B cell (primary cell): ENCODE measurements at regions not wholly inside any gene's neighbourhood (a gene's known extent, or its start where the extent isn't known, plus 50 kb on each side); places are given as distances from the start of the nearest gene placed in this dataset.

Experiments used
- ATAC-seq: fragments of 200-7000 bp; cut with Tn5 transposase; one replicate; pipeline ENCODE4 v1.10.0; 2021; ENCODE audit warnings: low read depth, mild to moderate bottlenecking, moderate number of reproducible peaks, moderate library complexity
- CTCF ChIA-PET: fragments of 350-600 bp; sonication (Branson Sonifier 250); formaldehyde crosslinking; loops from one replicate; lab custom pipeline; 2021; ENCODE audit warnings: antibody characterized with exemption, inconsistent platforms; lab: Charles Lee
- POLR2A ChIA-PET: fragments of 350-600 bp; sonication (Branson Sonifier 250); formaldehyde crosslinking; loops from one replicate; lab custom pipeline; 2021; ENCODE audit warnings: antibody characterized with exemption; lab: Charles Lee
- DNase-seq: peaks from one replicate; pipeline ENCODE4 v3.0.0; 2013
- H2AFZ ChIP-seq: 2 replicates; pipeline ENCODE4 v1.6.1; 2012; ENCODE audit warnings: mild to moderate bottlenecking, low read depth, low read length; ENCODE audit not compliant: insufficient read depth, poor library complexity, severe bottlenecking
- H3K27ac ChIP-seq, 2 donors: 1 replicate in 1 of 2; 2 replicates in 1 of 2; pipeline ENCODE4 v1.5.1; 2012 to 2013; ENCODE audit warnings: low read length in 2 of 2, mild to moderate bottlenecking in 2 of 2, moderate library complexity in 1 of 2
- H3K27me3 ChIP-seq, 4 experiments: fragments of 200-600 bp in 1 of 4; sonication (generic) in 1 of 4; replicated peaks in 1 of 4; 1 replicate in 2 of 4; 2 replicates in 2 of 4; pipeline versions ENCODE4 v1.6.1 to v1.7.0; 2013 to 2016; ENCODE audit warnings: low read length in 3 of 4, mild to moderate bottlenecking in 2 of 4, mixed read lengths in 1 of 4, moderate library complexity in 1 of 4; ENCODE audit not compliant: insufficient read depth in 4 of 4, control insufficient read depth in 3 of 4; ENCODE audit errors: control extremely low read depth in 1 of 4
- H3K36me3 ChIP-seq, 2 experiments: replicated peaks in 1 of 2; 1 replicate in 1 of 2; 2 replicates in 1 of 2; pipeline versions ENCODE4 v1.6.1 to v1.7.1; 2013; ENCODE audit warnings: low read length in 1 of 2; ENCODE audit not compliant: insufficient read depth in 2 of 2, control insufficient read depth in 1 of 2; ENCODE audit errors: control extremely low read depth in 1 of 2, extremely low read depth in 1 of 2
- H3K4me1 ChIP-seq, 2 donors: fragments of 200-600 bp in 1 of 2; sonication (generic) in 1 of 2; 1 replicate in 1 of 2; 2 replicates in 1 of 2; pipeline versions ENCODE4 v1.5.1 to v1.6.1; 2013 to 2017; ENCODE audit warnings: low read length in 2 of 2; ENCODE audit not compliant: control insufficient read depth in 2 of 2, insufficient read depth in 2 of 2
- H3K4me2 ChIP-seq: replicated peaks from 2 replicates; pipeline ENCODE3; 2012; ENCODE audit warnings: mild to moderate bottlenecking, low read depth, low read length; ENCODE audit not compliant: poor library complexity, severe bottlenecking
- H3K4me3 ChIP-seq, 5 experiments: fragments of 200-600 bp in 1 of 5; sonication (generic) in 1 of 5; 1 replicate in 3 of 5; 2 replicates in 2 of 5; pipeline versions ENCODE4 v1.5.1 to v1.7.0; 2011 to 2016; ENCODE audit warnings: low read length in 4 of 5, mild to moderate bottlenecking in 4 of 5, low read depth in 2 of 5, control low read depth in 1 of 5, moderate library complexity in 1 of 5; ENCODE audit not compliant: insufficient read depth in 1 of 5; ENCODE audit errors: control extremely low read depth in 1 of 5, extremely low read depth in 1 of 5
- H3K79me2 ChIP-seq: fragments of 200-600 bp; sonication (generic); one replicate; pipeline ENCODE4 v1.6.0; 2016; ENCODE audit warnings: low read length; ENCODE audit not compliant: control insufficient read depth, insufficient read depth
- H3K9ac ChIP-seq: fragments of 200-600 bp; sonication (generic); 2 replicates; pipeline ENCODE4 v1.6.1; 2017; ENCODE audit warnings: mild to moderate bottlenecking, low read length, moderate library complexity
- H3K9me3 ChIP-seq, 3 donors: one replicate each; pipeline versions ENCODE4 v1.6.1 to v1.7.1; 2013; ENCODE audit warnings: low read length in 2 of 3; ENCODE audit not compliant: control insufficient read depth in 2 of 3, insufficient read depth in 1 of 3; ENCODE audit errors: control extremely low read depth in 1 of 3
- H4K20me1 ChIP-seq: 2 replicates; pipeline ENCODE4 v1.6.0; 2012; ENCODE audit warnings: mild to moderate bottlenecking, low read length; ENCODE audit not compliant: insufficient read depth, control insufficient read depth, poor library complexity, severe bottlenecking
- H3K27ac Mint-ChIP-seq: one replicate; pipeline ENCODE4 v1.8.0; 2021; ENCODE audit warnings: mixed read lengths
- H3K27me3 Mint-ChIP-seq: one replicate; pipeline ENCODE4 v1.8.0; 2021; ENCODE audit warnings: mixed read lengths
- H3K4me1 Mint-ChIP-seq: one replicate; pipeline ENCODE4 v1.8.0; 2021; ENCODE audit warnings: mixed read lengths
- H3K4me3 Mint-ChIP-seq: one replicate; pipeline ENCODE4 v1.8.0; 2021; ENCODE audit warnings: mixed read lengths
- H3K9me3 Mint-ChIP-seq: one replicate; pipeline ENCODE4 v1.8.0; 2022; ENCODE audit warnings: mixed read lengths; ENCODE audit not compliant: insufficient read depth
- EZH2 ChIP-seq: IDR thresholded peaks from 2 replicates; pipeline ENCODE4 v1.6.1; 2012; ENCODE audit warnings: borderline replicate concordance, low read depth, mild to moderate bottlenecking, moderate library complexity, low read length; ENCODE audit not compliant: insufficient read depth, poor library complexity, severe bottlenecking
- WGBS: methylation state at CpG from one replicate; pipeline ENCODE4 v1.1.5; 2013; ENCODE audit warnings: missing lambda C conversion rate; ENCODE audit not compliant: insufficient coverage; 5-methylcytosine and 5-hydroxymethylcytosine counted together
- intact Hi-C: fragments of 100-400 bp; cut with micrococcal nuclease; formaldehyde crosslinking; loops from one replicate; pipeline ENCODE4 v1.10.0; 2022
- TF ChIP-seq, protein P1 (sequence below): fragments of 200-600 bp; IDR thresholded peaks from one replicate; pipeline ENCODE4 v1.8.0; 2022; ENCODE audit warnings: antibody characterized with exemption, mild to moderate bottlenecking

DNA sequence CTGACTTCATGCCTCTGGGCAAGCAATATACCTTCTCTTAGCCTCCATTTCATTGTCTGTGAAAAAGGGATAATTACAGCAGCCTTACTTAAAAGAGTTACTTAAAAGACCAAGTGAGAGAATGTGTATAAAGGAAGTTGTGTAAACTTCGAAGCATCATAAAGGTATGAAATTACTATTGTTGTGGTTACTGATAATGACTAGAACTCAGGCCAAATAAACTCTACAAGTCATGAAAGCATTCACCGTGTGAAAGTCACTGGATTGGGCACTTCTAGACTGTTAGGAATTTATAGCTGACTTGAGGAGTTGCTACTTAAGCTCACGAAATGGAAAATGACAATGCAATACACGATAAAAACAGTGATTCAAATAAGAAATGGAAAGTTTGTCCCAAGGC lies 67.4 kb upstream of the HAAO start:
- H4K20me1 ChIP-seq = no peaks in the 10 kb centered on the region
- H3K79me2 ChIP-seq = no peaks in the 10 kb centered on the region
- no peaks in the 10 kb centered on the region for H3K4me1 ChIP-seq
- POLR2A ChIA-PET = no interaction called here
- H3K36me3 ChIP-seq = no peaks in the 10 kb centered on the region
- Mint-ChIP-seq H3K9me3 (peaks cover 5% of the 10 kb centered on the region), H3K27me3 (peaks cover 3% of the 10 kb centered on the region), H3K27ac (peak overlapping the region; percentile 22), H3K4me3 (no peak overlapping the region), H3K4me1 (no peaks in the 10 kb centered on the region)
- 51% methylated on average over 3 of the region's 4 CpGs for WGBS
- no peaks in the 10 kb centered on the region for H3K27me3 ChIP-seq
- CTCF ChIA-PET = interaction anchor here (0.6 to 4.9 kb wide), 21 partner anchors 8 to 752 kb away, joined by 3 to 57 read pairs (median 5); no protein-coding TSS in a partner anchor
- H3K9ac ChIP-seq = no peak overlapping the region
- TF ChIP-seq EZH2 = no peak
- no peak overlapping the region for H3K4me3 ChIP-seq
- no peak overlapping the region for H3K27ac ChIP-seq
- ATAC-seq = no peak
- intact Hi-C loops = loop anchor here (1.0 kb wide), 4 partner anchors 87 to 718 kb away; no protein-coding TSS in a partner anchor
- DNase-seq = no peak
- H3K4me2 ChIP-seq = no peak overlapping the region
- no peak overlapping the region for H2AFZ ChIP-seq
- peaks cover 0 to 4% (median 4%) of the 10 kb centered on the region in 3 donors for H3K9me3 ChIP-seq

DNA sequence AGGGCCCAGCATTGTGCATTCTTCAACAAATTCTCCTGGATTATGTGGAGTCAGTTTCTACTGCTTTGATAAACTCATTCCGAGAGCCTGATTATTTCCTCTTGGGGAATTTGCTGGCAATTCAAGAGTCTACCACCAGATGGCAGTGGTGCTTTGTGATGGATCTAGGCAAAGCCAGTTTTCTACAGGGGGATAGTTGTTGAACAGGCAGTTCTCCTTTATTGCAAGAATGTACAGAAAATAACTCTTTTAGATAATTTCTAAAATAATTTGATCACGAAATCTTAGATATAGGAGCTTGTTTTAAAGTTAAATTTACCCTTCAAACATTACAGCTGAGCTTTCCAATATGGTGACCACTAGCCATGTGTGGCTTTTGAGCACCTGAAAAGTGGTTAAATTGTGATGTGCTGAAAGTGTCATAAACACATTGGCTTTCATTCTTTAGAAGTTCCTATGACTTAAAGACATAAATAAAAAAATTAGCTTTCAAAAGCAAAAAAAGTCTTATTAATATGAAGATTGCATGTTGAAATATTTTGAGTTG lies 66.7 kb upstream of the HAAO start:
- peak; percentile 72 for DNase-seq
- no peaks in the 10 kb centered on the region for H3K4me1 Mint-ChIP-seq
- Histone ChIP-seq H3K27me3 (no peaks in the 10 kb centered on the region), H3K79me2 (no peaks in the 10 kb centered on the region), H3K4me1 (no peaks in the 10 kb centered on the region), H2AFZ (no peak overlapping the region), H3K36me3 (no peaks in the 10 kb centered on the region), H4K20me1 (no peaks in the 10 kb centered on the region), H3K27ac (no peak overlapping the region), H3K4me2 (no peak overlapping the region), H3K9ac (no peak overlapping the region), H3K4me3 (no peak overlapping the region), H3K9me3 (peaks cover 0 to 4% (median 4%) of the 10 kb centered on the region in 3 donors)
- TF ChIP-seq, protein P1, sequence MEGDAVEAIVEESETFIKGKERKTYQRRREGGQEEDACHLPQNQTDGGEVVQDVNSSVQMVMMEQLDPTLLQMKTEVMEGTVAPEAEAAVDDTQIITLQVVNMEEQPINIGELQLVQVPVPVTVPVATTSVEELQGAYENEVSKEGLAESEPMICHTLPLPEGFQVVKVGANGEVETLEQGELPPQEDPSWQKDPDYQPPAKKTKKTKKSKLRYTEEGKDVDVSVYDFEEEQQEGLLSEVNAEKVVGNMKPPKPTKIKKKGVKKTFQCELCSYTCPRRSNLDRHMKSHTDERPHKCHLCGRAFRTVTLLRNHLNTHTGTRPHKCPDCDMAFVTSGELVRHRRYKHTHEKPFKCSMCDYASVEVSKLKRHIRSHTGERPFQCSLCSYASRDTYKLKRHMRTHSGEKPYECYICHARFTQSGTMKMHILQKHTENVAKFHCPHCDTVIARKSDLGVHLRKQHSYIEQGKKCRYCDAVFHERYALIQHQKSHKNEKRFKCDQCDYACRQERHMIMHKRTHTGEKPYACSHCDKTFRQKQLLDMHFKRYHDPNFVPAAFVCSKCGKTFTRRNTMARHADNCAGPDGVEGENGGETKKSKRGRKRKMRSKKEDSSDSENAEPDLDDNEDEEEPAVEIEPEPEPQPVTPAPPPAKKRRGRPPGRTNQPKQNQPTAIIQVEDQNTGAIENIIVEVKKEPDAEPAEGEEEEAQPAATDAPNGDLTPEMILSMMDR = peak; percentile 92
- no peak for TF ChIP-seq EZH2
- H3K9me3 Mint-ChIP-seq = peaks cover 5% of the 10 kb centered on the region
- no peak overlapping the region for H3K27ac Mint-ChIP-seq
- intact Hi-C loops = loop anchor here (1.0 kb wide), 4 partner anchors 87 to 718 kb away; no protein-coding TSS in a partner anchor
- H3K4me3 Mint-ChIP-seq = no peak overlapping the region
- CTCF ChIA-PET = interaction anchor here (0.5 to 4.9 kb wide), 18 partner anchors 10 to 752 kb away, joined by 3 to 57 read pairs (median 6); no protein-coding TSS in a partner anchor
- no CpG with 5 or more reads among the region's 2 CpGs for WGBS
- H3K27me3 Mint-ChIP-seq = peaks cover 3% of the 10 kb centered on the region
- peak; percentile 53 for ATAC-seq
- POLR2A ChIA-PET = no interaction called here
